Gastrocnemius medialis (tissue), 4 donors: ENCODE measurements at regions not wholly inside any gene's neighbourhood (a gene's known extent, or its start where the extent isn't known, plus 50 kb on each side); places are given as distances from the start of the nearest gene placed in this dataset.
"Not testable (repeated sequence)": the region's sequence is repeated elsewhere in the genome, so short reads cannot be mapped to it uniquely, and the experiment has no call there.

ENCODE experiments used
- CTCF ChIP-seq, 5 experiments: fragments of 450-650 bp in 3 of 5; fragments of 200-600 bp in 2 of 5; sonication (generic) in 2 of 5; IDR thresholded peaks in 4 of 5; conservative IDR thresholded peaks in 1 of 5; 1 replicate in 4 of 5; 2 replicates in 1 of 5; pipeline ENCODE4 v1.5.1; 2016 to 2019; ENCODE audit warnings: antibody characterized with exemption in 5 of 5, mild to moderate bottlenecking in 3 of 5, moderate library complexity in 3 of 5
- POLR2A ChIP-seq, 2 donors: fragments of 450-650 bp; IDR thresholded peaks; one replicate each; pipeline ENCODE4 v1.6.1; 2017; ENCODE audit warnings: antibody characterized with exemption in 2 of 2, mild to moderate bottlenecking in 2 of 2, moderate library complexity in 2 of 2

GRCh38 chr4:138860357-138860756, 155.2 kb upstream of the NOCT start:
- not testable (repeated sequence) for TF ChIP-seq CTCF (IDR thresholded peaks at IDR 0.05 in 4 of 5, conservative IDR thresholded peaks at IDR 0.05 in 1 of 5); POLR2A (IDR thresholded peaks at IDR 0.05)
